ENCODE measurements at regions not wholly inside any gene's neighbourhood (a gene's known extent, or its start where the extent isn't known, plus 50 kb on each side); places are given as distances from the start of the nearest gene placed in this dataset.
A peak's percentile ranks its signal among the peaks of the same experiment; 100 is the strongest.
"Not testable (repeated sequence)": the region's sequence is repeated elsewhere in the genome, so short reads cannot be mapped to it uniquely, and the experiment has no call there.

GRCh38 chr13:23963947-23964346 is 66.6 kb upstream of the C1QTNF9B start:
- no peaks in the 10 kb centered on the region for H3K9me3 ChIP-seq
- no peaks in the 10 kb centered on the region for H3K36me3 ChIP-seq
- intact Hi-C loops (cut with DNase I) = no loop called here
- H3K4me3 ChIP-seq = no peak overlapping the region
- TF ChIP-seq EP300 (IDR thresholded peaks at IDR 0.05) (no peak), POLR2A (IDR thresholded peaks at IDR 0.05) (no peak)
- TF ChIP-seq, protein P1, sequence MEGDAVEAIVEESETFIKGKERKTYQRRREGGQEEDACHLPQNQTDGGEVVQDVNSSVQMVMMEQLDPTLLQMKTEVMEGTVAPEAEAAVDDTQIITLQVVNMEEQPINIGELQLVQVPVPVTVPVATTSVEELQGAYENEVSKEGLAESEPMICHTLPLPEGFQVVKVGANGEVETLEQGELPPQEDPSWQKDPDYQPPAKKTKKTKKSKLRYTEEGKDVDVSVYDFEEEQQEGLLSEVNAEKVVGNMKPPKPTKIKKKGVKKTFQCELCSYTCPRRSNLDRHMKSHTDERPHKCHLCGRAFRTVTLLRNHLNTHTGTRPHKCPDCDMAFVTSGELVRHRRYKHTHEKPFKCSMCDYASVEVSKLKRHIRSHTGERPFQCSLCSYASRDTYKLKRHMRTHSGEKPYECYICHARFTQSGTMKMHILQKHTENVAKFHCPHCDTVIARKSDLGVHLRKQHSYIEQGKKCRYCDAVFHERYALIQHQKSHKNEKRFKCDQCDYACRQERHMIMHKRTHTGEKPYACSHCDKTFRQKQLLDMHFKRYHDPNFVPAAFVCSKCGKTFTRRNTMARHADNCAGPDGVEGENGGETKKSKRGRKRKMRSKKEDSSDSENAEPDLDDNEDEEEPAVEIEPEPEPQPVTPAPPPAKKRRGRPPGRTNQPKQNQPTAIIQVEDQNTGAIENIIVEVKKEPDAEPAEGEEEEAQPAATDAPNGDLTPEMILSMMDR (IDR thresholded peaks at IDR 0.05) = no peak
- H3K27me3 ChIP-seq = no peaks in the 10 kb centered on the region
- no peak for DNase-seq
- H3K27ac ChIP-seq = no peak overlapping the region
- H3K4me1 ChIP-seq (ENCODE audit: insufficient read depth) = peaks cover 9% of the 10 kb centered on the region
- 49 to 61% (median 54%) methylated on average over 2 of the region's 2 CpGs for WGBS, 3 donors

DNA sequence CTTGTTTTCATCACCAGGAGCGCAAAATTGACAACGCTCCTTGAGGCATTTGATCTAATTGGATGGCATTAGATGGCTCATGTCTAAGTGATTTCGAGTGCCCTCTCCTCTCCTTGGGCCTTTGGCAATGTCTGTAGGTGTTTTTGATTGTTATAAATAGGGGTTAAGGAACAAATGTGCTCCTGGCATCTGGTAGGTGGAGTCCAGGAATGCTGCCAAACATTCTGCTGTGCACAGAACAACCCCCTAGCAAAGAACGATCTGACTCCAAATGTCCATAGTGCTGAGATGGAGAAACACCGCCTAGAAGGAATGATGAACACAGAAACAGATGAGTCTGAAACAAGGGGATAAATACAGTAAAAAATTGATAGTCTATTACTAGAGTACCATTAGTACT is 68.0 kb upstream of the C1QTNF9B start:
- 73 to 75% (median 74%) methylated on average over 5 of the region's 5 CpGs for WGBS, 3 donors
- TF ChIP-seq, protein P1 (IDR thresholded peaks at IDR 0.05) = no peak
- no peak for TF ChIP-seq POLR2A (IDR thresholded peaks at IDR 0.05)
- no peak for TF ChIP-seq EP300 (IDR thresholded peaks at IDR 0.05)
- H3K27me3 ChIP-seq = no peaks in the 10 kb centered on the region
- H3K9me3 ChIP-seq = no peaks in the 10 kb centered on the region
- no peak overlapping the region for H3K4me3 ChIP-seq
- no peak overlapping the region for H3K27ac ChIP-seq
- peaks cover 7% of the 10 kb centered on the region for H3K4me1 ChIP-seq (ENCODE audit: insufficient read depth)
- intact Hi-C loops (cut with DNase I) = no loop called here
- DNase-seq = no peak
- H3K36me3 ChIP-seq = no peaks in the 10 kb centered on the region

DNA sequence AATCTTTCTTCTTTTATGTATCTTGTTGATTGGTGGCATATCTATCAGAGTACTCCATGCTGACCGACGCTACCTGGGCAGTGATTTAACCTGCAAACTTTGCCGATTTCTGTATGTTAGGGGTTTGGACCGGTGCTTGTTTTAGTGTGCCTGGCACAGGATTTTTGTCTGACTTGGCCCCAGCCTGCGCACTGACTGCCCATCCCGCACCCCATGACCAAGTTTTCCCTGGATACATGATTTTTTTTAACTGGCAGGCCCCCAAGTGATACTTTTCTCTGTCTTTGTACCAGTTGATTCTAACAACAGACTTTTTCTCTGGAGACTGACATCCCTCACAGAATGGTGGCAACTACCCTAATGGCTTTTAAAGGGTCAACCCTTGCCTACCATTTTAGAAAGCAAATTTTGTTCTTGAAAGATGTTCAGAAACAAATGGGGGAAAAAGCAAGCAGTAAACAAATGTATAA is 69.0 kb upstream of the C1QTNF9B start:
- TF ChIP-seq EP300 (IDR thresholded peaks at IDR 0.05) = no peak
- no peak for TF ChIP-seq POLR2A (IDR thresholded peaks at IDR 0.05)
- TF ChIP-seq, protein P1 (IDR thresholded peaks at IDR 0.05) = no peak
- H3K4me3 ChIP-seq = peak overlapping the region; percentile 2
- H3K36me3 ChIP-seq = no peaks in the 10 kb centered on the region
- peaks cover 7% of the 10 kb centered on the region for H3K4me1 ChIP-seq (ENCODE audit: insufficient read depth)
- no peaks in the 10 kb centered on the region for H3K9me3 ChIP-seq
- no peak for DNase-seq
- intact Hi-C loops (cut with DNase I) = no loop called here
- H3K27me3 ChIP-seq = no peaks in the 10 kb centered on the region
- H3K27ac ChIP-seq = peak overlapping the region in 1 of 2 donors; percentile 41
- 70 to 79% (median 76%) methylated on average over 6 of the region's 6 CpGs for WGBS, 3 donors

DNA sequence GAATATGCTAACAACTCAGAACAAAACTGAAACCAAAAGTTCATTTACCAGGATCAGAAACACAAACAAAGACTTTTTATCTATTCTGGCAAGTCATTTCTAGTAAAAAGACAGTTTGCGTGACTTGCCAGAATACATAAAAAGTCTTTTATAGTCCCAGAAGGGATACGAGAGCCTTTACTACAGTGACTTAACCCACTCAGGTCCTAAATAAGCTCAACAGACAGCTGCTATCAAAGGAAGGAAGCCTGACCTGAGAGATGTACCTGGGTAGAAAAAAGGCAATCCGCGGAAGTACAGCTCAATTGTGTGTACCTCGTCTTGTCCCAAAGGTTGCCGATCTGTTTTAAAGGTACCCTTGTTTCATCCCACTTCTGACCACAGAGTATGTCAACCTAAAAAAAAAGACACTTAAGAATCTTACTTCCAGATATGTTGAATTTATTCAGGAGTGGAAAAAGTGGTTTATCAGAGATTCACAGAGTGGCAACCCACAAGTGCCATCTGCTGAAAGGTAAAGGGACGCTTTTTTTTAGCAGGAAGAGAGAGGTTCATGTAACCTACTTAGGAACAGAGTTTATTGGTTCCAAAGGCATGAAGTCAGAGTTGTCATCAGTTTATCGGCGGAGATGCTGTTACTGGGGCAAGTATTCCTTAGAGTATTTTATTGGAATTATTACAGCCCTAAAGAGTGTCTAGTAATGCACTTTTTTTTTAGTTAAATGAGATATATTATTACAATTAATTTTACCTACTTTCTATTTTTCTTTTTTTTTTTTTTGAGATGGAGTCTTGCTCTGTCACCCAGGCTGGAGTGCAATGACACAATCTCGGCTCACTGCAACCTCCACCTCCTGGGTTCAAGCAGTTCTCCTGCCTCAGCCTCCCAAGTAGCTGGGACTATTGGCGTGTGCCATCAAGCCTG is 69.7 kb upstream of the C1QTNF9B start:
- H3K36me3 ChIP-seq = no peaks in the 10 kb centered on the region
- TF ChIP-seq, protein P1 (IDR thresholded peaks at IDR 0.05) = no peak
- TF ChIP-seq POLR2A (IDR thresholded peaks at IDR 0.05) (no peak), EP300 (IDR thresholded peaks at IDR 0.05) (no peak)
- no peak for DNase-seq
- no peaks in the 10 kb centered on the region for H3K9me3 ChIP-seq
- H3K27ac ChIP-seq = peak overlapping the region in 1 of 2 donors; percentile 41
- 48 to 56% (median 49%) methylated on average over 11 of the region's 11 CpGs for WGBS, 3 donors
- intact Hi-C loops (cut with DNase I) = no loop called here
- H3K27me3 ChIP-seq = no peaks in the 10 kb centered on the region
- peaks cover 7% of the 10 kb centered on the region for H3K4me1 ChIP-seq (ENCODE audit: insufficient read depth)
- H3K4me3 ChIP-seq = peak overlapping the region; percentile 2

GRCh38 chr13:23967792-23968191 is 70.5 kb upstream of the C1QTNF9B start:
- H3K9me3 ChIP-seq; H3K27ac ChIP-seq; H3K27me3 ChIP-seq; DNase-seq; H3K4me3 ChIP-seq; H3K4me1 ChIP-seq (ENCODE audit: insufficient read depth); intact Hi-C loops (cut with DNase I); H3K36me3 ChIP-seq: not testable (repeated sequence)
- WGBS, 3 donors = 90 to 94% (median 91%) methylated on average over 3 of the region's 3 CpGs

All from ovary (tissue), 7 donors.